AG04450 (cell line): ENCODE measurements at regions not wholly inside any gene's neighbourhood (a gene's known extent, or its start where the extent isn't known, plus 50 kb on each side); places are given as distances from the start of the nearest gene placed in this dataset.

Experiments
- CTCF ChIA-PET: fragments of 300-600, 350-600 bp; formaldehyde crosslinking; extraction: SDS; loops from one replicate; lab custom pipeline; 2022; ENCODE audit warnings: antibody characterized with exemption, inconsistent platforms; lab: Charles Lee
- POLR2A ChIA-PET: fragments of 350-600 bp; formaldehyde crosslinking; extraction: SDS; loops from one replicate; lab custom pipeline; 2021; ENCODE audit warnings: antibody characterized with exemption, inconsistent platforms; lab: Yijun Ruan, JAX
- DNase-seq: peaks from one replicate; pipeline ENCODE4 v3.0.0-alpha.2; 2011; ENCODE audit warnings: low read depth, low spot score
- H3K27ac ChIP-seq: one replicate; pipeline ENCODE4 v1.5.1; 2012; ENCODE audit warnings: low read depth, low read length, control low read depth
- H3K27me3 ChIP-seq: one replicate; pipeline ENCODE4 v1.6.0; 2012; ENCODE audit warnings: low read length; ENCODE audit not compliant: control insufficient read depth, insufficient read depth
- H3K4me3 ChIP-seq: 2 replicates; pipeline ENCODE4 v1.5.1; 2011; ENCODE audit warnings: mild to moderate bottlenecking, low read depth, low read length, control low read depth
- H3K9me3 ChIP-seq: 2 replicates; pipeline ENCODE4 v1.5.1; 2012; ENCODE audit warnings: low read length; ENCODE audit not compliant: control insufficient read depth, insufficient read depth
- TF ChIP-seq, protein P1 (sequence below): IDR thresholded peaks from 2 replicates; pipeline ENCODE4 v1.5.1; 2011; ENCODE audit warnings: low read depth, low read length, control low read depth, inconsistent platforms

DNA sequence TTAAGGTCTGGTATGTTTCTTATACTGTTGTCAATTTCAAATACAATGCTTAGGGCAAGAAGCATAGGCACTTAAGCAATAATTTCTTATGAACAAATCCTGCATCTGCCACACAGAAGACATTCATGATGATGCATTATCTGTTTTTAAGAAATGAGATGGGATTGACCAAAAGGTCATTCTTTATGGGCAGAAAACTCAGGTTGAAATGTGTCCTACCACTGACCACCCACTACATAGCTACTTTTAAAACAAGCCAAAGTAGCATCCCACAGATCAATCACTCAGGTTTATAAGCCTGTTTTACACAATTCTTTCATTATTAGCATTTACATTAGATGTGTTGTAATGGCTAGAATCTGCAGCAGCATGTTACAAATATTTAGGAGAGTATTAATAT lies 617.8 kb downstream of the PCDH7 start:
- H3K27me3 ChIP-seq: no peaks in the 10 kb centered on the region
- DNase-seq: no peak
- H3K9me3 ChIP-seq: no peaks in the 10 kb centered on the region
- no peak overlapping the region for H3K27ac ChIP-seq
- TF ChIP-seq, protein P1, sequence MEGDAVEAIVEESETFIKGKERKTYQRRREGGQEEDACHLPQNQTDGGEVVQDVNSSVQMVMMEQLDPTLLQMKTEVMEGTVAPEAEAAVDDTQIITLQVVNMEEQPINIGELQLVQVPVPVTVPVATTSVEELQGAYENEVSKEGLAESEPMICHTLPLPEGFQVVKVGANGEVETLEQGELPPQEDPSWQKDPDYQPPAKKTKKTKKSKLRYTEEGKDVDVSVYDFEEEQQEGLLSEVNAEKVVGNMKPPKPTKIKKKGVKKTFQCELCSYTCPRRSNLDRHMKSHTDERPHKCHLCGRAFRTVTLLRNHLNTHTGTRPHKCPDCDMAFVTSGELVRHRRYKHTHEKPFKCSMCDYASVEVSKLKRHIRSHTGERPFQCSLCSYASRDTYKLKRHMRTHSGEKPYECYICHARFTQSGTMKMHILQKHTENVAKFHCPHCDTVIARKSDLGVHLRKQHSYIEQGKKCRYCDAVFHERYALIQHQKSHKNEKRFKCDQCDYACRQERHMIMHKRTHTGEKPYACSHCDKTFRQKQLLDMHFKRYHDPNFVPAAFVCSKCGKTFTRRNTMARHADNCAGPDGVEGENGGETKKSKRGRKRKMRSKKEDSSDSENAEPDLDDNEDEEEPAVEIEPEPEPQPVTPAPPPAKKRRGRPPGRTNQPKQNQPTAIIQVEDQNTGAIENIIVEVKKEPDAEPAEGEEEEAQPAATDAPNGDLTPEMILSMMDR: no peak
- H3K4me3 ChIP-seq: no peak overlapping the region
- POLR2A ChIA-PET: no interaction called here
- CTCF ChIA-PET: no interaction called here

GRCh38 chr4:31341601-31342359 lies 621.6 kb downstream of the PCDH7 start:
- TF ChIP-seq, protein P1: no peak
- Histone ChIP-seq H3K27me3 (no peaks in the 10 kb centered on the region), H3K4me3 (no peak overlapping the region), H3K9me3 (no peaks in the 10 kb centered on the region), H3K27ac (no peak overlapping the region)
- no peak for DNase-seq
- CTCF ChIA-PET: interaction anchor here (0.9 kb wide), 1 partner anchor 628 kb away, joined by 3 read pairs; no protein-coding TSS in a partner anchor
- POLR2A ChIA-PET: no interaction called here

DNA sequence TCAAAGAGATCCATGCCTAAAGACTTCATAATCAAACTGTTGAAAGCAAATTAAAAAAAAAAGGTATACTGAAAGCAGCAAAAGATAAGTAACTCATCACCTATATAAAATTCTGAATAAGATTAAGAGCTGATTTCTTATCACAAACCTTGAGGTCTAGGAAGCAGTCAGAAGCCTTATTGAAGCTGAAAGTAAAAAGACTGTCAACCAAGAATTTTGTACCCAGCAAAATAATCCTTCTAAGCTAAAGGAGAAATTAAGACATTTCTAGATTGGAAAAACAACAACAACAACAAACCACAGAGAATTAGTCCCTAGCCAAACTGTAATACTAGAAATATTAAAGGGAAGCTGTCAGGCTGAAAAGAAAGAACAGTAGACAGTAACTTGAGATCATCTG lies 622.9 kb downstream of the PCDH7 start:
- no peak overlapping the region for H3K27ac ChIP-seq
- no peaks in the 10 kb centered on the region for H3K27me3 ChIP-seq
- no peaks in the 10 kb centered on the region for H3K9me3 ChIP-seq
- ChIA-PET CTCF (no interaction called here), POLR2A (no interaction called here)
- no peak overlapping the region for H3K4me3 ChIP-seq
- TF ChIP-seq, protein P1: no peak
- no peak for DNase-seq

DNA sequence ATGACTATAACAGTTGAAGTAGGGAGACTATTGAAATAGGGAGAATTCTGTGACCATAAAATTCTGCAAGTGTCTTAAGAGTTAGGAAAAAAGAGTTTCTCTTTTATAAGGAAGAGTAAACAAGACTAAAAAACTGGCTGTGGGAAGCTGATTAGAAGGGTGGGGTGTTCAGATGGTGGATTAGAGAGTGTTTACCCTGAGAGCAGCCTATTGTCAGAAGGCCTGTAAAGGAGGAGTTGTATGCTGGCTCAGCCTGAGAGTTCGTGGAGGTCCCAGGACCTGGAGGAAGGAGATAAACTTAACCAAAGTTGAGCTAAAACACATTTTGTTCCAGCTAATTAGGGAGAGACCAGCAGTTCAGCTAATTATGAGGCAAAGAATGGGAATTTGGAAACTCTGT lies 629.7 kb downstream of the PCDH7 start:
- no peaks in the 10 kb centered on the region for H3K27me3 ChIP-seq
- TF ChIP-seq, protein P1: no peak
- no peak overlapping the region for H3K4me3 ChIP-seq
- POLR2A ChIA-PET: no interaction called here
- CTCF ChIA-PET: interaction anchor here (1.0 kb wide), 1 partner anchor 636 kb away, joined by 3 read pairs; no protein-coding TSS in a partner anchor
- DNase-seq: no peak
- H3K9me3 ChIP-seq: no peaks in the 10 kb centered on the region
- H3K27ac ChIP-seq: no peak overlapping the region

- H3K27me3 ChIP-seq: no peaks in the 10 kb centered on the region
- no peak overlapping the region for H3K27ac ChIP-seq
- DNase-seq: no peak
- POLR2A ChIA-PET: no interaction called here
- no peak overlapping the region for H3K4me3 ChIP-seq
- TF ChIP-seq, protein P1: no peak
- CTCF ChIA-PET: no interaction called here
- no peaks in the 10 kb centered on the region for H3K9me3 ChIP-seq
Measured at GRCh38 chr4:31351695-31352094, 631.5 kb downstream of the PCDH7 start.
